ENCODE measurements at regions not wholly inside any gene's neighbourhood (a gene's known extent, or its start where the extent isn't known, plus 50 kb on each side); places are given as distances from the start of the nearest gene placed in this dataset.
"Not testable (repeated sequence)": the region's sequence is repeated elsewhere in the genome, so short reads cannot be mapped to it uniquely, and the experiment has no call there.

DNA sequence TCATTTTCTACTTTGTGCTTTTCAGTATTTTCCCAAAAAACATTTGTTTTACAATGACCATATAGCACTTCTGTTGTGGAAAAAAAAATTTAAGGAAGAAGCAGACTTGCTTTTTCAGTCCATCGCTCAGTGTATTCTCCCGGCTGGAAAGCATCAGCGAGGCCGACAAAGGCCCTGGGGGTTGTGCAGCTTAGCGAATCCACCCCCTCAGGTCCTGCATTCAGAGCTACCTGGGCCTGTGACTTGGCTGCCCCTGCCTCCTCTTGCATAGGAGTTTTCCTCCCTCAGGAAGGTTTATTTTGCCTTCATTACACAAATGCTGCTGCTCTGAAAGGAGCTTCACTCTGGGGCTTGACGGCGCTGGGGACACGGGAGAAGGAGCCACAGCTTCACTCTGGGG is 244.4 kb upstream of the MGAT5 start:
- Histone ChIP-seq H3K9me3 (ENCODE audit: control insufficient read depth, insufficient read depth, low read length) (no peaks in the 10 kb centered on the region), H3K27me3 (ENCODE audit: control insufficient read depth, low read length) (no peaks in the 10 kb centered on the region; the same call in 1 of the 2 replicates), H3K4me1 (ENCODE audit: control insufficient read depth, low read length) (no peaks in the 10 kb centered on the region), H3K79me2 (ENCODE audit: control insufficient read depth, low read length) (no peaks in the 10 kb centered on the region), H3K4me2 (ENCODE audit: low read length) (no peak overlapping the region), H3K27ac (ENCODE audit: low read depth, low read length) (no peak overlapping the region), H3K4me3 (ENCODE audit: low read length) (no peak overlapping the region), H3K9me2 (replicated peaks; ENCODE audit: control insufficient read depth, low read length) (no peaks in the 10 kb centered on the region), H3F3A (ENCODE audit: control insufficient read depth, insufficient read depth) (no peaks in the 10 kb centered on the region), H4K20me1 (ENCODE audit: control insufficient read depth, insufficient read depth, low read depth, low read length) (no peaks in the 10 kb centered on the region), H3K36me3 (ENCODE audit: control insufficient read depth, low read length) (no peaks in the 10 kb centered on the region)
- TF ChIP-seq, protein P1, sequence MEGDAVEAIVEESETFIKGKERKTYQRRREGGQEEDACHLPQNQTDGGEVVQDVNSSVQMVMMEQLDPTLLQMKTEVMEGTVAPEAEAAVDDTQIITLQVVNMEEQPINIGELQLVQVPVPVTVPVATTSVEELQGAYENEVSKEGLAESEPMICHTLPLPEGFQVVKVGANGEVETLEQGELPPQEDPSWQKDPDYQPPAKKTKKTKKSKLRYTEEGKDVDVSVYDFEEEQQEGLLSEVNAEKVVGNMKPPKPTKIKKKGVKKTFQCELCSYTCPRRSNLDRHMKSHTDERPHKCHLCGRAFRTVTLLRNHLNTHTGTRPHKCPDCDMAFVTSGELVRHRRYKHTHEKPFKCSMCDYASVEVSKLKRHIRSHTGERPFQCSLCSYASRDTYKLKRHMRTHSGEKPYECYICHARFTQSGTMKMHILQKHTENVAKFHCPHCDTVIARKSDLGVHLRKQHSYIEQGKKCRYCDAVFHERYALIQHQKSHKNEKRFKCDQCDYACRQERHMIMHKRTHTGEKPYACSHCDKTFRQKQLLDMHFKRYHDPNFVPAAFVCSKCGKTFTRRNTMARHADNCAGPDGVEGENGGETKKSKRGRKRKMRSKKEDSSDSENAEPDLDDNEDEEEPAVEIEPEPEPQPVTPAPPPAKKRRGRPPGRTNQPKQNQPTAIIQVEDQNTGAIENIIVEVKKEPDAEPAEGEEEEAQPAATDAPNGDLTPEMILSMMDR (IDR thresholded peaks at IDR 0.05; ENCODE audit: low read depth, low read length, poor library complexity, severe bottlenecking) = no peak
- TF ChIP-seq EZH2phosphoT487 (IDR thresholded peaks at IDR 0.05; ENCODE audit: borderline replicate concordance, low read length) = no peak

DNA sequence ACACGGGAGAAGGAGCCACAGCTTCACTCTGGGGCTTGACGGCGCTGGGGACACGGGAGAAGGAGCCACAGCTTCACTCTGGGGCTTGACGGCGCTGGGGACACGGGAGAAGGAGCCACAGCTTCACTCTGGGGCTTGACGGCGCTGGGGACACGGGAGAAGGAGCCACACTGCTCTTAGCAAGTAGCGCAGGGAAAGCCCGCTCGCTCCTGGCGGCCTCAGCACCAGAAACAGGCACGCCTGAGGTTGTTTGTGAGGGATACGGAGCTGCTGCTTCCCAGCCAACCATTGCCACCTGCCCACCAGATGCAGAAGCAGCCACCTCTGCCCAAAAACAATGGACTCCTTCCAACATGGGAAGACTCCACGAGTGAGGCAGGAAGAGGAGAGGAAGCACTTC is 244.0 kb upstream of the MGAT5 start:
- H3K27me3 ChIP-seq (ENCODE audit: control insufficient read depth, low read length); H3K9me2 ChIP-seq (replicated peaks; ENCODE audit: control insufficient read depth, low read length); H3K27ac ChIP-seq (ENCODE audit: low read depth, low read length); H3K36me3 ChIP-seq (ENCODE audit: control insufficient read depth, low read length); H3K4me2 ChIP-seq (ENCODE audit: low read length); H3K4me3 ChIP-seq (ENCODE audit: low read length); H4K20me1 ChIP-seq (ENCODE audit: control insufficient read depth, insufficient read depth, low read depth, low read length); H3F3A ChIP-seq (ENCODE audit: control insufficient read depth, insufficient read depth); H3K9me3 ChIP-seq (ENCODE audit: control insufficient read depth, insufficient read depth, low read length); H3K79me2 ChIP-seq (ENCODE audit: control insufficient read depth, low read length); H3K4me1 ChIP-seq (ENCODE audit: control insufficient read depth, low read length): not testable (repeated sequence)

DNA sequence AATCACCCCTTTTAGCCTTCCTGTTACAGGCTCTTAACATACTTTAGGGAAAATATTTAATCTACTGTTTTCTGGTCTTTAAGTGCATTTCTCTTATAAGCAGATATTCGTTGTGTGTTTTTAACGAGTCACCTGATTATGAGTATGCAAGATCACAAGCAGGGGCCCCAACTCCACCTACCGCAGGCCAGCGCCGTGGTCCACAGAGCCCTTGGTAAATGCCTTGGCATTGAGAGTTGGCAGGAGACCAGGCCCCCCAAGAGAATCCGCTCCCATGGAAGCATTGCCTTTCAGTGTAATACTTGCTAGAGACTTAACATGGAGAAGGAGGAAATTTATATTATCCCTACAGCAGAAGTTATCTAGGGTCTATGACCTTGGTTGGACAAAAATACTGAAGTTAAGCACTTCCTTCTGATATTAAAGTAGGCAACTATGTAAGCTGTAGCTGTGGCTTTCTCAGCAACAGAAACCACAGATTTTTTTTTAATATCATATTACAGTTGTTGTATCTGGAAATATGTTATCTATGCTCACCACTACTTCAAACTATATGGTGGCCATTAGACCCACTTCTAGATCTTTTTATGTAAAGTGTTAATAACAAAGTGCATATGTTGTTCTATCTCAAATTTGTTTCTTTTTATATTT is 241.8 kb upstream of the MGAT5 start:
- Histone ChIP-seq H3K9me2 (replicated peaks; ENCODE audit: control insufficient read depth, low read length) (no peaks in the 10 kb centered on the region), H3K36me3 (ENCODE audit: control insufficient read depth, low read length) (no peaks in the 10 kb centered on the region), H3K4me1 (ENCODE audit: control insufficient read depth, low read length) (no peaks in the 10 kb centered on the region), H4K20me1 (ENCODE audit: control insufficient read depth, insufficient read depth, low read depth, low read length) (no peaks in the 10 kb centered on the region), H3K9me3 (ENCODE audit: control insufficient read depth, insufficient read depth, low read length) (no peaks in the 10 kb centered on the region), H3F3A (ENCODE audit: control insufficient read depth, insufficient read depth) (no peaks in the 10 kb centered on the region), H3K4me2 (ENCODE audit: low read length) (no peak overlapping the region), H3K79me2 (ENCODE audit: control insufficient read depth, low read length) (no peaks in the 10 kb centered on the region), H3K27ac (ENCODE audit: low read depth, low read length) (no peak overlapping the region), H3K4me3 (ENCODE audit: low read length) (no peak overlapping the region), H3K27me3 (ENCODE audit: control insufficient read depth, low read length) (no peaks in the 10 kb centered on the region; the same call in 1 of the 2 replicates)
- TF ChIP-seq, protein P1 (IDR thresholded peaks at IDR 0.05; ENCODE audit: low read depth, low read length, poor library complexity, severe bottlenecking) = no peak
- no peak for TF ChIP-seq EZH2phosphoT487 (IDR thresholded peaks at IDR 0.05; ENCODE audit: borderline replicate concordance, low read length)

DNA sequence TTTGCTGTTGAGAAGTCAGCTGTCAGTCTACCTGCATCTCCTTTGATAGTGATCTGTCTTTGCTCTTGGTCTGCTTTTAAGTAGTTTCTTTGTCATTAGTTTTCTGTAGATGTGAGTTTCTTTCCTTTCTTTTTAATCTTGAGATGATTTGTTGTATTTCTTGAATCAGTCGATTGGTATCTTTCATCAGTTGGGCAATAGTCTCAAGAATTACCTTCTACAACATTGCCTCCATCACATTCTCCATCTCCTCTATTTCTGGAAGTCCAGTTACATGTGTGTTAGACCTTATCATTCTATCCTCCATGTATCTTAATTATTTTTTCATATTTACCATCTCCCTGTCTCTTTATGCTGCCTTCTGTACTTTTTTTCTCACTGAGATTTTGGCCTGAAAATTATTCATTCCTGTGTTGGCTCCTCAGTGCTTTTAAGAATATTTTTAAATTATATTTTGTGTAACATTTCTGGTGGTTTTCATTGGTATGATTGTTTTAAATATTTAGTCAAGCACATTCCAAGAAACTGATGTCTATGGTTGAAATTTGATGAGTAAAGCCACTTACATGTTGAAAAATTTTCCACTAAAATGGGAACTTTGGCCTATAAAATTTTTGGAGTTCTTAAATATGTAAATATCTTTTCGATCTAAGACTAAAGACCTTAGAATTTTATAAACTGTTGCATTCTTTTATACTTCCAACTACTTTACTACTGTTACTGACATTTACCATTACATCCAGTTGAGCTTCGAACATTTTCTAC is 239.5 kb upstream of the MGAT5 start:
- H3F3A ChIP-seq (ENCODE audit: control insufficient read depth, insufficient read depth) = no peaks in the 10 kb centered on the region
- H3K27me3 ChIP-seq (ENCODE audit: control insufficient read depth, low read length) = no peaks in the 10 kb centered on the region; the same call in 1 of the 2 replicates
- H3K4me3 ChIP-seq (ENCODE audit: low read length) = no peak overlapping the region
- no peaks in the 10 kb centered on the region for H3K4me1 ChIP-seq (ENCODE audit: control insufficient read depth, low read length)
- no peak overlapping the region for H3K27ac ChIP-seq (ENCODE audit: low read depth, low read length)
- H4K20me1 ChIP-seq (ENCODE audit: control insufficient read depth, insufficient read depth, low read depth, low read length) = no peaks in the 10 kb centered on the region
- H3K9me3 ChIP-seq (ENCODE audit: control insufficient read depth, insufficient read depth, low read length) = no peaks in the 10 kb centered on the region
- H3K4me2 ChIP-seq (ENCODE audit: low read length) = no peak overlapping the region
- H3K9me2 ChIP-seq (replicated peaks; ENCODE audit: control insufficient read depth, low read length) = no peaks in the 10 kb centered on the region
- TF ChIP-seq, protein P1 (IDR thresholded peaks at IDR 0.05; ENCODE audit: low read depth, low read length, poor library complexity, severe bottlenecking) = no peak
- no peak for TF ChIP-seq EZH2phosphoT487 (IDR thresholded peaks at IDR 0.05; ENCODE audit: borderline replicate concordance, low read length)
- H3K36me3 ChIP-seq (ENCODE audit: control insufficient read depth, low read length) = no peaks in the 10 kb centered on the region
- H3K79me2 ChIP-seq (ENCODE audit: control insufficient read depth, low read length) = no peaks in the 10 kb centered on the region

Data from DOHH2 (cell line).